K562 (cell line): ENCODE measurements at regions not wholly inside any gene's neighbourhood (a gene's known extent, or its start where the extent isn't known, plus 50 kb on each side); places are given as distances from the start of the nearest gene placed in this dataset.

ENCODE experiments used
- ATAC-seq: fragments of 200-7000 bp; cut with Tn5 transposase; 3 replicates; pipeline ENCODE4 v1.9.1; 2020; ENCODE audit warnings: moderate library complexity
- BruUV-seq: library from RNA; stranded (reverse); fragments of 400-500 nt; replicated peaks from 2 replicates; lab custom pipeline; 2021; lab: Mats Ljungman, UMichigan
- CTCF ChIA-PET: fragments of 300-600 bp; formaldehyde crosslinking; extraction: SDS; loops from one replicate; lab custom pipeline; 2021; ENCODE audit warnings: low intra/inter-chr PET ratio; lab: Yijun Ruan, JAX
- POLR2A ChIA-PET: fragments of 300-600, 350-650 bp; sonication (Branson Sonifier 250); formaldehyde crosslinking; extraction: SDS; loops from one replicate; lab custom pipeline; 2021; ENCODE audit warnings: antibody characterized with exemption, inconsistent platforms; lab: Yijun Ruan, JAX
- DNase-seq, 4 experiments: peaks; one replicate each; pipeline versions ENCODE4 v3.0.0 to v3.0.0-alpha.2; 2011 to 2018; ENCODE audit warnings: low spot score in 3 of 4, mixed read lengths in 3 of 4; ENCODE audit errors: extremely low read depth in 1 of 4
- FAIRE-seq: peaks from 2 replicates; lab custom pipeline; 2011; peaks lifted over from hg19 to GRCh38; lab: Jason Lieb, UNC
- H2AFZ ChIP-seq: 2 replicates; pipeline ENCODE4 v1.6.0; 2011; ENCODE audit warnings: low read depth, low read length, control low read depth, inconsistent platforms
- H3K27ac ChIP-seq: fragments of 200-600 bp; 3 replicates; pipeline ENCODE4 v1.8.0; 2011; ENCODE audit warnings: low read depth, mild to moderate bottlenecking, control low read depth, inconsistent platforms, low read length, moderate library complexity, mixed read lengths; ENCODE audit errors: extremely low read depth
- H3K27me3 ChIP-seq, 2 experiments: fragments of 300-600 bp in 1 of 2; 2 replicates in 1 of 2; 3 replicates in 1 of 2; pipeline versions ENCODE4 v1.6.0 to v1.8.0; 2011; ENCODE audit warnings: inconsistent platforms in 2 of 2, low read length in 2 of 2, mild to moderate bottlenecking in 1 of 2, mixed read lengths in 1 of 2, moderate library complexity in 1 of 2; ENCODE audit not compliant: control insufficient read depth in 2 of 2, insufficient read depth in 2 of 2
- H3K36me3 ChIP-seq: fragments of 300-600 bp; 3 replicates; pipeline ENCODE4 v1.8.0; 2011; ENCODE audit warnings: mild to moderate bottlenecking, low read length, inconsistent platforms; ENCODE audit not compliant: control insufficient read depth, insufficient read depth
- H3K4me1 ChIP-seq, 2 experiments: fragments of 200-600 bp in 1 of 2; replicated peaks in 1 of 2; 2 replicates in 1 of 2; 3 replicates in 1 of 2; pipeline versions ENCODE4 v1.5.1 to v1.8.0; 2011; ENCODE audit warnings: inconsistent platforms in 2 of 2, low read length in 2 of 2, mild to moderate bottlenecking in 1 of 2, mixed read lengths in 1 of 2, moderate library complexity in 1 of 2; ENCODE audit not compliant: control insufficient read depth in 2 of 2, insufficient read depth in 2 of 2
- H3K4me2 ChIP-seq: 2 replicates; pipeline ENCODE4 v1.6.1; 2011; ENCODE audit warnings: low read length, control low read depth, inconsistent platforms, mixed read lengths; ENCODE audit not compliant: insufficient read depth
- H3K4me3 ChIP-seq: fragments of 200-600 bp; sonication (generic), shearing (Covaris generic); 2 replicates; pipeline ENCODE4 v1.5.1; 2016; ENCODE audit warnings: control low read depth, inconsistent platforms
- H3K79me2 ChIP-seq: fragments of 200-600 bp; 3 replicates; pipeline ENCODE4 v1.8.0; 2011; ENCODE audit warnings: low read length, inconsistent platforms; ENCODE audit not compliant: control insufficient read depth, insufficient read depth
- H3K9ac ChIP-seq, 2 experiments: 2 replicates each; pipeline versions ENCODE4 v1.6.0 to v1.6.1; 2011; ENCODE audit warnings: low read depth in 2 of 2, low read length in 2 of 2, control low read depth in 1 of 2, inconsistent platforms in 1 of 2, mild to moderate bottlenecking in 1 of 2, mixed read lengths in 1 of 2; ENCODE audit not compliant: insufficient read depth in 1 of 2
- H3K9me1 ChIP-seq: one replicate; pipeline ENCODE4 v1.6.0; 2011; ENCODE audit warnings: inconsistent platforms, mild to moderate bottlenecking, low read length, moderate library complexity; ENCODE audit not compliant: control insufficient read depth, insufficient read depth
- H3K9me3 ChIP-seq: replicated peaks from 2 replicates; pipeline ENCODE4 v1.5.1; 2011; ENCODE audit warnings: low read depth, low read length, inconsistent platforms; ENCODE audit not compliant: control insufficient read depth, insufficient read depth
- H4K20me1 ChIP-seq: replicated peaks from 2 replicates; pipeline ENCODE4 v1.6.1; 2011; ENCODE audit warnings: low read length, inconsistent platforms, mixed read lengths; ENCODE audit not compliant: control insufficient read depth, insufficient read depth
- BACH1 ChIP-seq: fragments of 200-800 bp; sonication (Bioruptor generic); IDR thresholded peaks from 2 replicates; pipeline ENCODE4 v1.6.1; 2016; ENCODE audit warnings: missing genetic modification characterization, missing compliant biosample characterization
- FOXK1 ChIP-seq: sonication (generic); formaldehyde crosslinking; IDR thresholded peaks from 2 replicates; pipeline ENCODE4 v1.8.0; 2022; ENCODE audit warnings: missing genetic modification reagents, mild to moderate bottlenecking, borderline replicate concordance
- HDAC1 ChIP-seq, 2 experiments: fragments of 450-650 bp; IDR thresholded peaks; 2 replicates each; pipeline ENCODE4 v1.6.1; 2016 to 2017; ENCODE audit warnings: inconsistent platforms in 1 of 2, mild to moderate bottlenecking in 1 of 2, moderate library complexity in 1 of 2
- SMARCB1 ChIP-seq: IDR thresholded peaks from 2 replicates; pipeline ENCODE4 v1.6.1; 2011; ENCODE audit warnings: improper control_type of control experiment, low read depth; ENCODE audit not compliant: insufficient read length
- ZNF239 ChIP-seq: fragments of 250-450 bp; sonication (Bioruptor Pico); IDR thresholded peaks from 2 replicates; pipeline ENCODE4 v1.4.0; 2020; ENCODE audit warnings: mild to moderate bottlenecking
- WGBS: fragments of 100-300 bp; shearing (Covaris generic); methylation state at CpG from one replicate; pipeline ENCODE4 v1.1.6; 2016; ENCODE audit warnings: low coverage, mixed read lengths; ENCODE audit not compliant: insufficient coverage; ENCODE audit errors: missing lambda C conversion rate; 5-methylcytosine and 5-hydroxymethylcytosine counted together
- in situ Hi-C: fragments of 300-500 bp; cut with MboI; formaldehyde crosslinking; loops from 4 replicates; pipeline ENCODE4 v1.15.0; 2018; ENCODE audit warnings: inconsistent platforms, mixed read lengths
- intact Hi-C: fragments of 100-400 bp; cut with micrococcal nuclease; formaldehyde crosslinking; loops from 2 replicates; pipeline ENCODE4 v1.14.2; 2022
- TF ChIP-seq, protein P1 (sequence below): fragments of 250-450 bp; sonication (Bioruptor Pico); IDR thresholded peaks from 2 replicates; pipeline ENCODE4 v1.8.0; 2021; ENCODE audit warnings: moderate library complexity, mild to moderate bottlenecking, inconsistent platforms
- TF ChIP-seq, protein P2 (sequence below): fragments of 250-450 bp; sonication (Bioruptor Pico); IDR thresholded peaks from 2 replicates; pipeline ENCODE4 v1.5.0; 2020; ENCODE audit warnings: mild to moderate bottlenecking
- TF ChIP-seq, protein P3 (sequence below): sonication (generic); formaldehyde crosslinking; IDR thresholded peaks from 2 replicates; pipeline ENCODE4 v1.8.0; 2022; ENCODE audit warnings: mild to moderate bottlenecking, missing genetic modification reagents

DNA sequence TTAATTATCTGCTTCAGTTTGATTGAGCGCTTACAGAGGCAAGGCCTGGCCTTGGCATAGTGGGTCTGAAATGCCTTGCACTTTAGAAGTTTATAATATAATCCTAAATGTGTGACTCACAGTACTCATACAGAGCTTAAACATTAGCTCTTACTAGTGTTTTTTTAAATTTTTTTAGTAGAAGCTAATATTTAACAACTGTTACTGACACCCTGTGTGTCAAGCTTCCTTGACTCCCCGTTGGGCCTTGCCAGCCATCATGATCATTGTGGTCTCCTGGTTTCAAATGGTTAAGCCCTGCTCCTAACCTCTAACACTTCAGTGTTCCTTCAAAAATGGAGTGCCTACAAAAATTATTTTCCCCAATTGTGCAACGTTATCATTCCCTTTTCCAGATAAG, 126.9 kb downstream of the GALC start:
- FAIRE-seq (no peak), ATAC-seq (no peak), DNase-seq (no peak)
- no peak overlapping the region for H3K9ac ChIP-seq
- no peaks in the 10 kb centered on the region for H3K27me3 ChIP-seq
- no peaks in the 10 kb centered on the region for H3K36me3 ChIP-seq
- H3K79me2 ChIP-seq = no peaks in the 10 kb centered on the region
- in situ Hi-C loops = no loop called here
- no peaks in the 10 kb centered on the region for H3K4me1 ChIP-seq
- no TSS peak for BruUV-seq
- H4K20me1 ChIP-seq = no peaks in the 10 kb centered on the region
- intact Hi-C loops = no loop called here
- H3K4me2 ChIP-seq = no peak overlapping the region
- no peaks in the 10 kb centered on the region for H3K9me1 ChIP-seq
- H3K27ac ChIP-seq = no peak overlapping the region
- 0% methylated on average over 3 of the region's 3 CpGs for WGBS
- ChIA-PET CTCF (no interaction called here), POLR2A (no interaction called here)
- no peak overlapping the region for H3K4me3 ChIP-seq
- no peak overlapping the region for H2AFZ ChIP-seq
- H3K9me3 ChIP-seq = no peaks in the 10 kb centered on the region
- no peak for TF ChIP-seq ZNF239
- TF ChIP-seq, protein P1, sequence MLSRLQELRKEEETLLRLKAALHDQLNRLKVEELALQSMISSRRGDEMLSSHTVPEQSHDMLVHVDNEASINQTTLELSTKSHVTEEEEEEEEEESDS (CRISPR knock-in tag) = no peak
- no peak for TF ChIP-seq SMARCB1
- TF ChIP-seq HDAC1 (IDR thresholded peaks at IDR 0.05) = no peak
- TF ChIP-seq, protein P2, sequence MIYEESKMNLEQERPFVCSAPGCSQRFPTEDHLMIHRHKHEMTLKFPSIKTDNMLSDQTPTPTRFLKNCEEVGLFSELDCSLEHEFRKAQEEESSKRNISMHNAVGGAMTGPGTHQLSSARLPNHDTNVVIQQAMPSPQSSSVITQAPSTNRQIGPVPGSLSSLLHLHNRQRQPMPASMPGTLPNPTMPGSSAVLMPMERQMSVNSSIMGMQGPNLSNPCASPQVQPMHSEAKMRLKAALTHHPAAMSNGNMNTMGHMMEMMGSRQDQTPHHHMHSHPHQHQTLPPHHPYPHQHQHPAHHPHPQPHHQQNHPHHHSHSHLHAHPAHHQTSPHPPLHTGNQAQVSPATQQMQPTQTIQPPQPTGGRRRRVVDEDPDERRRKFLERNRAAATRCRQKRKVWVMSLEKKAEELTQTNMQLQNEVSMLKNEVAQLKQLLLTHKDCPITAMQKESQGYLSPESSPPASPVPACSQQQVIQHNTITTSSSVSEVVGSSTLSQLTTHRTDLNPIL (CRISPR knock-in tag) = no peak
- TF ChIP-seq FOXK1 = no peak
- TF ChIP-seq, protein P3, sequence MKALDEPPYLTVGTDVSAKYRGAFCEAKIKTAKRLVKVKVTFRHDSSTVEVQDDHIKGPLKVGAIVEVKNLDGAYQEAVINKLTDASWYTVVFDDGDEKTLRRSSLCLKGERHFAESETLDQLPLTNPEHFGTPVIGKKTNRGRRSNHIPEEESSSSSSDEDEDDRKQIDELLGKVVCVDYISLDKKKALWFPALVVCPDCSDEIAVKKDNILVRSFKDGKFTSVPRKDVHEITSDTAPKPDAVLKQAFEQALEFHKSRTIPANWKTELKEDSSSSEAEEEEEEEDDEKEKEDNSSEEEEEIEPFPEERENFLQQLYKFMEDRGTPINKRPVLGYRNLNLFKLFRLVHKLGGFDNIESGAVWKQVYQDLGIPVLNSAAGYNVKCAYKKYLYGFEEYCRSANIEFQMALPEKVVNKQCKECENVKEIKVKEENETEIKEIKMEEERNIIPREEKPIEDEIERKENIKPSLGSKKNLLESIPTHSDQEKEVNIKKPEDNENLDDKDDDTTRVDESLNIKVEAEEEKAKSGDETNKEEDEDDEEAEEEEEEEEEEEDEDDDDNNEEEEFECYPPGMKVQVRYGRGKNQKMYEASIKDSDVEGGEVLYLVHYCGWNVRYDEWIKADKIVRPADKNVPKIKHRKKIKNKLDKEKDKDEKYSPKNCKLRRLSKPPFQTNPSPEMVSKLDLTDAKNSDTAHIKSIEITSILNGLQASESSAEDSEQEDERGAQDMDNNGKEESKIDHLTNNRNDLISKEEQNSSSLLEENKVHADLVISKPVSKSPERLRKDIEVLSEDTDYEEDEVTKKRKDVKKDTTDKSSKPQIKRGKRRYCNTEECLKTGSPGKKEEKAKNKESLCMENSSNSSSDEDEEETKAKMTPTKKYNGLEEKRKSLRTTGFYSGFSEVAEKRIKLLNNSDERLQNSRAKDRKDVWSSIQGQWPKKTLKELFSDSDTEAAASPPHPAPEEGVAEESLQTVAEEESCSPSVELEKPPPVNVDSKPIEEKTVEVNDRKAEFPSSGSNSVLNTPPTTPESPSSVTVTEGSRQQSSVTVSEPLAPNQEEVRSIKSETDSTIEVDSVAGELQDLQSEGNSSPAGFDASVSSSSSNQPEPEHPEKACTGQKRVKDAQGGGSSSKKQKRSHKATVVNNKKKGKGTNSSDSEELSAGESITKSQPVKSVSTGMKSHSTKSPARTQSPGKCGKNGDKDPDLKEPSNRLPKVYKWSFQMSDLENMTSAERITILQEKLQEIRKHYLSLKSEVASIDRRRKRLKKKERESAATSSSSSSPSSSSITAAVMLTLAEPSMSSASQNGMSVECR (CRISPR knock-in tag) = no peak
- TF ChIP-seq BACH1 (tag) = no peak
